ENCODE measurements at regions not wholly inside any gene's neighbourhood (a gene's known extent, or its start where the extent isn't known, plus 50 kb on each side); places are given as distances from the start of the nearest gene placed in this dataset.
"Not testable (repeated sequence)": the region's sequence is repeated elsewhere in the genome, so short reads cannot be mapped to it uniquely, and the experiment has no call there.

DNA sequence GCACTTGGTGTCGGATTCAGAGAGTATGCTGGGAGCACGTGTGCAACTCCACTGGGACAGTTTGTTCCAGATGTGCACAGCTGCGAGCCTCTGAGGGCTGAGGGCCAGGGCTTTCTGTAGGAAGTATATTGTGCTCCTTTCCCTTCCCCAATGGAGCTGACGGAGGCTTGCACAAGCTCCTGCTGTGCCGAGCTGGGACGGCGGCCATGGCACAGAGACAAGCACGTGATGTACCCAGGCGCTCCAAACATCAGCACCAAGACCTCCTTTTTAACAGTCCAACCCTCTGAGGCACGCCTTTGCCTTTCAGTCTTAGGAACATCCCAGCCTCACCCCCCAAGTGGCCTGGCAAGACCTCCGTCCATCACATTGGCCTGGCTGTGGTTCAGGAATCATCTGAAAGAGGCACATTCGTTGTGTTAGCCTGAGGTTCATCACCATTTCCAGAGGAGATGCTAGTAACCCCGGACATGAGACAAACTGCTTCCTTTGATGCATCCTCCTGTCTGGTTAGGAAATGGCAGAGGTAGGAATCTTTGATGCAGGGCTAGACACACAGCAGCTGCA is 339.2 kb upstream of the KAZN start:
- no peaks in the 10 kb centered on the region for H3K27me3 ChIP-seq
- H3K9me3 ChIP-seq = no peaks in the 10 kb centered on the region
- H3K4me3 ChIP-seq = no peak overlapping the region
- H3K36me3 ChIP-seq = no peaks in the 10 kb centered on the region
- peak; percentile 90 for DNase-seq

DNA sequence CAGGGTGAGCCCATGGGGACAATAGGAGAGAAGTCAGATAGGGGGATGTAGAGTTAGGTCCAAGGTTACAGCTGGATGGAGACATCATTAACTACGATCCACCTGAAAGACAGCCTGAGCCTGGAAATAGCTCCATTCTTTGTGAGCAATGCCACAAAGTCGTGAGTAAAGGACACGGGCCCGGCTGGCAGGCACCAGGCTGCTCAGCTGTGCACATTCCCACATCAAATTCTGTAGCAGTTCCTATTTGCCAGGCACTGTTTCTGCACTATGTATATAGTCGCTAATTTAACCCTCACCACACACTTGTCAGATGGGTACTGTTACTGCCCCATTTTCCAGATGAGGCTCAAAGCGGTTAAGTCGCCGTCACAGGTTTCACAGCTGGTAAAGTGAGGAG is 338.0 kb upstream of the KAZN start:
- Histone ChIP-seq H3K36me3 (no peaks in the 10 kb centered on the region), H3K9me3 (no peaks in the 10 kb centered on the region), H3K27me3 (no peaks in the 10 kb centered on the region), H3K4me3 (no peak overlapping the region)
- DNase-seq = no peak

- H3K27me3 ChIP-seq = no peaks in the 10 kb centered on the region
- H3K9me3 ChIP-seq = no peaks in the 10 kb centered on the region
- no peaks in the 10 kb centered on the region for H3K36me3 ChIP-seq
- no peak overlapping the region for H3K4me3 ChIP-seq
- no peak for DNase-seq
These were observed 337.1 kb upstream of the KAZN start for GRCh38 chr1:14261395-14261794.

GRCh38 chr1:14262637-14263036 is 335.8 kb upstream of the KAZN start:
- no peaks in the 10 kb centered on the region for H3K9me3 ChIP-seq
- no peak for DNase-seq
- no peaks in the 10 kb centered on the region for H3K27me3 ChIP-seq
- H3K36me3 ChIP-seq = no peaks in the 10 kb centered on the region
- H3K4me3 ChIP-seq = no peak overlapping the region

DNA sequence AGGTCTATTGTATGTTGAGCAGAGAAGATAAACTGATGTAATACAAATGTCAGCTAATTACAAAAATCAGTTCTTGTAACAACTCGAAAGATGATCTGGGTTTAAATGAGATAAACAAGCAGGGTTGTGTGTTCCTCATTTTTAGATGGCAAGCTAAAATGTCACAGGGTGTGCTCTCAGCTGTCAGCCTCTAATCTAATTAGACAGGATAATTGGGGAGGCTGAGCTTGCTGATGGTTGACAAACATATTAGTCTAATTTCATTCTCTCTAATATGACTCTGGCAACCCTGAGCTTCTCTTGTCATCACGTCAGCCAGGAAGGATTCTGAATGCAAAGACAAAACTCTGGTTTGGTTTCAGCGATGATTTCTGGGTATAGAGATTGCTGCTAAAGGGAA is 335.3 kb upstream of the KAZN start:
- no peak for DNase-seq
- no peak overlapping the region for H3K4me3 ChIP-seq
- H3K36me3 ChIP-seq = no peaks in the 10 kb centered on the region
- no peaks in the 10 kb centered on the region for H3K9me3 ChIP-seq
- H3K27me3 ChIP-seq = no peaks in the 10 kb centered on the region

DNA sequence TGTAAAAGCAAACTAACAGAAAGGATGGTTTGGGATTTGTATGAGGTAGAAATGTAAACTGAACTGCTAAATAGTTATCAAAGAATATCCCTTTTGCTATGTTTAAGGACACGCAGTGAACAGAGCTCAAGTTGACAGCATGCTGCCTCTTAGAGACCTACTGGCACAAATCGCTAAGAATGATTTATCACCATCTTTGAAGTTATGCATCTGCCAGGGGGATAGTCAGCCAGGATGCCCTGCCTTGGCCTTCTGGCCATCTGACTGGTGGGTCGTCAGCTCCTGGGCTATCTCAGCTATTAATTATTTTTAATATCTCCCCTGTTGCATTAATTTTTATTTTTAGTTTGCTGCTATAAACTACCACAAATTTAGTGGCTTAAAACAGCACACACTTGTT is 334.8 kb upstream of the KAZN start:
- no peaks in the 10 kb centered on the region for H3K9me3 ChIP-seq
- H3K4me3 ChIP-seq = no peak overlapping the region
- no peaks in the 10 kb centered on the region for H3K27me3 ChIP-seq
- no peak for DNase-seq
- H3K36me3 ChIP-seq = no peaks in the 10 kb centered on the region

DNA sequence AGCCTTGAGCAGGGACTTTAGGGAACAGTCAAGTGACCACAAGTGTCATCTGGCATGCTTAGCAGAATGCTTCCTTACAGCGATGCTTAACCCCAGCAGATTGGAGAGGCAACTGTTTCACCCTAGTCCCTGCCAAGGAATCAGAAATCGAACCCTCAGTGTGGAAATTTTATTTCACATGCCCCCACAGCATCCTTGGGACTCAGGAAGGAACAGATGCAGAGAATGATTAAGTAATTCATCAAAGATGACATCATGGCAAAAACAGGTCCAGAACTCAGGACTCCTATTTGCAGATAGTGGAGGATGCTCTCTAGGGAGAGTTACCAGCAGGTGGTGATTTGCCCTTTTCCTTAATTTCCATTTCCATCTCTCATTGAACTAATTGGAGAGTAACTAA is 333.0 kb upstream of the KAZN start:
- no peak for DNase-seq

GRCh38 chr1:14267991-14268390 is 330.5 kb upstream of the KAZN start:
- no peak for DNase-seq
- H3K4me3 ChIP-seq = no peak overlapping the region

More for the DNA sequence above, 333.0 kb upstream of the KAZN start:
- Histone ChIP-seq H3K36me3 (no peaks in the 10 kb centered on the region), H3K9me3 (no peaks in the 10 kb centered on the region), H3K27me3 (no peaks in the 10 kb centered on the region), H3K4me3 (no peak overlapping the region)

DNA sequence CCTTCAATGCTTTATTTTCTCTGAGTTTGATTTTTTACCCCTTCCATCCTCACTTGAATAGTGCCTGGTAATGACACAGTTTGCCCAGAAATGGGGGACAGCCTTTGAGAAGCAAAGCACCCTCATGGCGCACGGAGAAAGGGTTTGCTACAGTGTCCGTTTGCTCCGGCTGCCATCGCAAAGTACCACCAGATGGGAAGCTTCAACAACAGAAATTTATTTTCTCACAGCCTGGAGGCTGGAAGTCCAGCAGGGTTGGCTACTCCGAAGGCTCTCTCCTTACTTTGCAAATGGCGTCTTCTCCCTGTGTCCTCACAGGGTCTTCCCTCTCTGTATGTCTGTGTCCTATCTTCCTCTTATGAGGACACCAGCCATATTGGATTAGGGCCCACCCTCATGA is 327.7 kb upstream of the KAZN start:
- no peak for DNase-seq
- H3K36me3 ChIP-seq = no peaks in the 10 kb centered on the region
- H3K27me3 ChIP-seq = no peaks in the 10 kb centered on the region
- H3K4me3 ChIP-seq = no peak overlapping the region
- no peaks in the 10 kb centered on the region for H3K9me3 ChIP-seq

More at GRCh38 chr1:14267991-14268390, 330.5 kb upstream of the KAZN start:
- H3K36me3 ChIP-seq = no peaks in the 10 kb centered on the region
- no peaks in the 10 kb centered on the region for H3K9me3 ChIP-seq
- no peaks in the 10 kb centered on the region for H3K27me3 ChIP-seq

DNA sequence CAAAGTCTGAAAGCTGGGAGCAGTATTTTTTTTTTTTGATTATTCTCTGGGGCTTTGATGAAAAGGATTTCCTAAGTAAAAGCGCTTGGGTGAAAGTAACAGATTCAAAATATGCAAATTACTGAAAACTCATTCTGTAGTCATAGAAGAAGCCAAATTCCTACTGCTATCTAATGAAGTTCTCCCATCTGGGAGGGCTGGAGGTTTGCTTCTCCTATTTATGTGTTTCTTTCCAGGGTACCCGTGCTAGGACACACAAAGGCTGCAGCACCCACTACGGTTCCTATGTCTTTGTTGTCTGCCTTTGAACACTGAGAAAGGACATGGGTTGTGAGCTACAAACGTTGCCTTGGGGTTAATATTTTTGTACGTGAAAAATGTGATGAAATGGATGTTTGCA is 324.7 kb upstream of the KAZN start:
- Histone ChIP-seq H3K4me3 (no peak overlapping the region), H3K36me3 (no peaks in the 10 kb centered on the region), H3K9me3 (no peaks in the 10 kb centered on the region), H3K27me3 (no peaks in the 10 kb centered on the region)
- DNase-seq = no peak

DNA sequence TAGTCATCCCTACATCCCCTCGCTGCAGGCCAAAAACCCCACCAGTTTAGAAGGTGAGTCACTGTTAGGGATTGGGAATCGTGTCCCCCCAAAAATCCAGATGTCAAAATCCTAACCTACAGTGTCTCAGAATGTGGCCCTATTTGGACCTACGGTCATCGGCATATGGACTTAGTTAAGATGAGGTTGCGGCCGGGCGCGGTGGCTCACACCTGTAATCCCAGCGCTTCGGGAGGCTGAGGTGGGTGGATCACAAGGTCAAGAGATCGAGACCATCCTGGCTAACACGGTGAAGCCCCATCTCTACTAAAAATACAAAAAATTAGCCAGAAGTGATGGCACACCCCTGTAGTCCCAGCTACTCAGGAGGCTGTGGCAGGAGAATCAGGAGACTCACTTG is 318.6 kb upstream of the KAZN start:
- H3K27me3 ChIP-seq, H3K9me3 ChIP-seq, DNase-seq, H3K4me3 ChIP-seq, H3K36me3 ChIP-seq: not testable (repeated sequence)

GRCh38 chr1:14280909-14281308 is 317.6 kb upstream of the KAZN start:
- Histone ChIP-seq H3K36me3 (no peaks in the 10 kb centered on the region), H3K9me3 (no peaks in the 10 kb centered on the region), H3K27me3 (no peaks in the 10 kb centered on the region), H3K4me3 (no peak overlapping the region)
- DNase-seq = no peak

GRCh38 chr1:14281412-14281811 is 317.1 kb upstream of the KAZN start:
- Histone ChIP-seq H3K9me3 (no peaks in the 10 kb centered on the region), H3K27me3 (no peaks in the 10 kb centered on the region), H3K4me3 (no peak overlapping the region), H3K36me3 (no peaks in the 10 kb centered on the region)
- no peak for DNase-seq

- Histone ChIP-seq H3K9me3 (no peaks in the 10 kb centered on the region), H3K27me3 (no peaks in the 10 kb centered on the region), H3K4me3 (no peak overlapping the region), H3K36me3 (no peaks in the 10 kb centered on the region)
- DNase-seq = peak; percentile 12
These were observed 315.8 kb upstream of the KAZN start for GRCh38 chr1:14282707-14283106.

DNA sequence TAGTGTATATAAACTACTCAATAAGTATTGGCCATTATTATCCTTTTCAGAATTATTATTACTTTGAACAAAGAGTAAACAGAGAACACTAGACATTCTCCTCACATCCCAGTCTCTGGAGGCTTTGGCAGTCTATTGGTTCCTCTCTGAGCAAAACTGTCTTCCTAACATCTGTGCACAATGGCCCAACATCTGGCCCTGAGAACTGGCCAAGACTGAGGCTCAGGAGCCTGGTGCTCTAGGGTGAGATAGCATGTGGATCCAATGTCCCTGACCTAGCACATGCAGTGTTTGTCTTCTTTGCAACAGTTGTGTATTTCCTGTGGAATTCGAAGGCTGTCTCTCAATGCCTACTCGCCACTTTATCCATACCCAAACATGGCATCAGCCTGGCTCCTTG is 313.2 kb upstream of the KAZN start:
- H3K9me3 ChIP-seq = no peaks in the 10 kb centered on the region
- H3K27me3 ChIP-seq = no peaks in the 10 kb centered on the region
- H3K4me3 ChIP-seq = no peak overlapping the region
- no peaks in the 10 kb centered on the region for H3K36me3 ChIP-seq
- no peak for DNase-seq

DNA sequence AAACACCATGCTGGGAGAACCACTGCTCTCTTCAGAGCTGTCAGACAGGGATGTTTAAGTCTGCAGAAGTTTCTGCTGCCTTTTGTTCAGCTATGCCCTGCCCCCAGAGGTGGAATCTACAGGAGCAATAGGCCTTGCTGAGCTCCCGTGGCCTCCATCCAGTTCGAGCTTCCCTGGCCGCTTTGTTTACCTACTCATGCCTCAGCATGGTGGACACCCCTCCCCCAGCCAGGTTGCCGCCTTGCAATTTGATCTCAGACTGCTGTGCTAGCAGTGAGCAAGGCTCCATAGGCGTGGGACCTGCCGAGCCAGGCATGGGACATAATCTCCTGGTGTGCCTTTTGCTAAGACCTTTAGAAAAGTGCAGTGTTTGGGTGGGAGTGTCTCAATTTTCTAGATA is 307.3 kb upstream of the KAZN start:
- H3K36me3 ChIP-seq, H3K4me3 ChIP-seq, H3K9me3 ChIP-seq, DNase-seq, H3K27me3 ChIP-seq: not testable (repeated sequence)

GRCh38 chr1:14292520-14292919 is 306.0 kb upstream of the KAZN start:
- no peaks in the 10 kb centered on the region for H3K27me3 ChIP-seq
- no peak for DNase-seq

DNA sequence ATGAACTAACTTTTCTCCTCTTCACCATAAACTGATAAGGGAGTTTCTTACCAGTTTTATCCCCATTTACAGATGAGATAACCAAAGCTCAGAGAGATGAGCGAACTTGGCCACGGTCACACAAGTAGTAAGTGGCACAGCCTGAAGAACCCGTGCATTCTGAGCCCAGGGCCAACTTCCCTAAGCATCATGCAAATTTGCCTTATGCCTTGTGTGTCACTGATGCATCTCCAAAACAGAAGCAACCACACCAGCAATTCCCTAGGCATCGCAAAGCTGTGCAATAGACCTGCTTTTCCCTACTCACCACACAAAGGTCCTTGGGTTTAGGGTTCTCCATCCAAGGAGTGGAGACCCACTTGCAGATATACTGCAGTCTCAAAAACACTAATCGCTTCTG is 304.5 kb upstream of the KAZN start:
- H3K36me3 ChIP-seq = no peaks in the 10 kb centered on the region
- H3K27me3 ChIP-seq = no peaks in the 10 kb centered on the region
- H3K9me3 ChIP-seq = no peaks in the 10 kb centered on the region
- no peak for DNase-seq
- H3K4me3 ChIP-seq = no peak overlapping the region

More at GRCh38 chr1:14292520-14292919, 306.0 kb upstream of the KAZN start:
- no peak overlapping the region for H3K4me3 ChIP-seq
- no peaks in the 10 kb centered on the region for H3K36me3 ChIP-seq
- no peaks in the 10 kb centered on the region for H3K9me3 ChIP-seq

Measured in MG63 (cell line).